ENCODE measurements at regions not wholly inside any gene's neighbourhood (a gene's known extent, or its start where the extent isn't known, plus 50 kb on each side); places are given as distances from the start of the nearest gene placed in this dataset.

- no peak for TF ChIP-seq CTCF (conservative IDR thresholded peaks at IDR 0.05; ENCODE audit: low read length)
- TF ChIP-seq EZH2phosphoT487 (IDR thresholded peaks at IDR 0.05; ENCODE audit: borderline replicate concordance) = no peak
Measured at GRCh38 chr19:28201462-28201943, 1011.4 kb downstream of the UQCRFS1 start.

Data from Loucy (cell line).